ENCODE measurements at regions not wholly inside any gene's neighbourhood (a gene's known extent, or its start where the extent isn't known, plus 50 kb on each side); places are given as distances from the start of the nearest gene placed in this dataset.

DNA sequence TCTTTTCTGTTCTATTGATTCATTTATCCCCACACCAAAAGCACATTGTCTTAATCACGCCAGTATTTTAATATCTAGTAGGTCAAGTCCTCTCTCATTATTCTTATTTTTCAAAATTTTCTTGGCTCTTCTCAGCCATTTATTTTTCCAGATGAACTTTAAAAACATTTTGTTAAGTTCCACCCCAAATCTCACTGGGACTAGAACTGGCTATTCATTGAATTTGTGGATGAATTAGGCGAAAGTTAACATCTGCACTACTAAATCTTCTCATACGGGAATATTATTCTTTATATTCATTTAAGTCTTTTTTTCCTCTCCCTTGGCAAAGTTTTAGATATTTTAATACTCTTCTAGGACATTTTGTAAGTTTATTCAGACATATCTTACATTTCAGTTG, 295.2 kb upstream of the MGMT start:
- no peak for DNase-seq (ENCODE audit: low read depth)
- H3K4me3 ChIP-seq (ENCODE audit: low read length), result no peak overlapping the region
- TF ChIP-seq, protein P1, sequence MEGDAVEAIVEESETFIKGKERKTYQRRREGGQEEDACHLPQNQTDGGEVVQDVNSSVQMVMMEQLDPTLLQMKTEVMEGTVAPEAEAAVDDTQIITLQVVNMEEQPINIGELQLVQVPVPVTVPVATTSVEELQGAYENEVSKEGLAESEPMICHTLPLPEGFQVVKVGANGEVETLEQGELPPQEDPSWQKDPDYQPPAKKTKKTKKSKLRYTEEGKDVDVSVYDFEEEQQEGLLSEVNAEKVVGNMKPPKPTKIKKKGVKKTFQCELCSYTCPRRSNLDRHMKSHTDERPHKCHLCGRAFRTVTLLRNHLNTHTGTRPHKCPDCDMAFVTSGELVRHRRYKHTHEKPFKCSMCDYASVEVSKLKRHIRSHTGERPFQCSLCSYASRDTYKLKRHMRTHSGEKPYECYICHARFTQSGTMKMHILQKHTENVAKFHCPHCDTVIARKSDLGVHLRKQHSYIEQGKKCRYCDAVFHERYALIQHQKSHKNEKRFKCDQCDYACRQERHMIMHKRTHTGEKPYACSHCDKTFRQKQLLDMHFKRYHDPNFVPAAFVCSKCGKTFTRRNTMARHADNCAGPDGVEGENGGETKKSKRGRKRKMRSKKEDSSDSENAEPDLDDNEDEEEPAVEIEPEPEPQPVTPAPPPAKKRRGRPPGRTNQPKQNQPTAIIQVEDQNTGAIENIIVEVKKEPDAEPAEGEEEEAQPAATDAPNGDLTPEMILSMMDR (IDR thresholded peaks at IDR 0.05; ENCODE audit: insufficient read depth, low read depth, low read length, missing control alignments), result no peak

DNA sequence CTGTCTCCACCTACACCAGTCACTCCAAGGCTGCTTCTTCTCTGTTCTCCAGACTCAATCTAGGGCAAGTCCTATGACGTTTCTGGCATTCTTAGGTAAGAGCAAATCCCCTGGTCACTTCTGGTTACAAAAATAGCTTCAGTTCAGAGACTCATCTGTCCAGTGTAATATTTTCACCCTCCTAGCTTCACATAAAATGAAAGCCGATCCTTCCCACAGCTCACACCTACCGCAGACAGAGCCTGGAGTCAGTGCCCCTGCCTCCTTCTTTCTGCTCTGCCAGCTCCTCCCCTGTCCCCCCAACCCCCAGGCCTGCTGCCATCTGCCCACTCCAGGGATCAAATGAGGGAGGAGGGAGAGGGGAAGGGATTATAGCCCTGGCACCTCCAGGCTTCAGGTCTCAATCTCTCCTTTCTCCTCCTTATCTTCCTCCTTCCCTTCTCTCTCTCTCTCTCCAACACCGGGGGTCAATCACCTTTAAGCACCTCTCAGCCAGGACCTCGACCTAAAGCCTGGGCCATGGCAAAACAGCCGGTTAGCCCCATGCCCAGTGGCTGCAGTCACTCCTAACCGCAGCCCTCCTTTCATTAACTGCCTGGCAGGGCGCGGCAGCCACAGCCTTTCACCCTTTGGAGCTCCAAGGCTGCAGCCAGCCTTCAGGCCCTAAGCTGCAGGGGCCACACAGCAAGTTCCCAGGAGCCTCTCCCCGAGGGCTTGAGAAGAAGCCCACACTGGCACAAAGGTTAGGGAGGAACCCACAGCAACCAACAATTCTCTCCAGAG, 292.6 kb upstream of the MGMT start:
- TF ChIP-seq, protein P1 (IDR thresholded peaks at IDR 0.05; ENCODE audit: insufficient read depth, low read depth, low read length, missing control alignments), result no peak
- H3K4me3 ChIP-seq (ENCODE audit: low read length), result no peak overlapping the region
- no peak for DNase-seq (ENCODE audit: low read depth)

DNA sequence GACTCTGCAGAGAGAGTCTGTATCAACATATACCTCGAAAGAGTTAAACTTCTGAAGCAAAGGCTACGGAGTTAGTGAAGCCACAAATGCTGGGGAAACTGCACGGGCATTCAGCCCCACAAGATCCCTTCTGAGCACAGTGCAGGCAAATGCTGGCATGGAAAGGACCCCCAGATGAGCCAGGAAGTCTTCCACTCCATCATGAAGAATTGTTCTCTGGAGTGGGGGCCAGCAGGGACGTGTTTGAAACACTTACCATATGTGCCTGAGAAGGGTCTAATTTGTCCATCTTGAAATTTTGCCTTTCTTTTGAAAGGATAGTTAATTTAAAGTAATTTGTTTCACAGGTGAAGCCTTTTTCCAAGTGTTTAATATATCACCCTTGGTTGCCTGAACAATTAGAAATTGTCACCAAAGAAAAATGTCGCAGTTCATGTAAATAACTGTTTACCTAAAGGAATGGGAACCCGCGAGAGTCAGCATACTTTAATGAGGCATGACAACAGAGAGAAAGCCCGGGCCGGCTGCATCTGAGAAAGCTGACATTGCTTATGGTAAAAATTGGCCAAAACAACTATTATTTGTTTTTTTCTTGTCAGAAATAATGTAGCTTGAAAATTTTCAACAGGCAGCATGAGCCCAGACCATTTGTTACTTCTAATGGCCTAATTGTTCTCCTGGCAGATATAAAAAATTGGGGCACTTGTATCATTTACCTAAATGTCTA, 287.6 kb upstream of the MGMT start:
- TF ChIP-seq, protein P1 (IDR thresholded peaks at IDR 0.05; ENCODE audit: insufficient read depth, low read depth, low read length, missing control alignments), result no peak
- H3K4me3 ChIP-seq (ENCODE audit: low read length), result no peak overlapping the region
- no peak for DNase-seq (ENCODE audit: low read depth)

DNA sequence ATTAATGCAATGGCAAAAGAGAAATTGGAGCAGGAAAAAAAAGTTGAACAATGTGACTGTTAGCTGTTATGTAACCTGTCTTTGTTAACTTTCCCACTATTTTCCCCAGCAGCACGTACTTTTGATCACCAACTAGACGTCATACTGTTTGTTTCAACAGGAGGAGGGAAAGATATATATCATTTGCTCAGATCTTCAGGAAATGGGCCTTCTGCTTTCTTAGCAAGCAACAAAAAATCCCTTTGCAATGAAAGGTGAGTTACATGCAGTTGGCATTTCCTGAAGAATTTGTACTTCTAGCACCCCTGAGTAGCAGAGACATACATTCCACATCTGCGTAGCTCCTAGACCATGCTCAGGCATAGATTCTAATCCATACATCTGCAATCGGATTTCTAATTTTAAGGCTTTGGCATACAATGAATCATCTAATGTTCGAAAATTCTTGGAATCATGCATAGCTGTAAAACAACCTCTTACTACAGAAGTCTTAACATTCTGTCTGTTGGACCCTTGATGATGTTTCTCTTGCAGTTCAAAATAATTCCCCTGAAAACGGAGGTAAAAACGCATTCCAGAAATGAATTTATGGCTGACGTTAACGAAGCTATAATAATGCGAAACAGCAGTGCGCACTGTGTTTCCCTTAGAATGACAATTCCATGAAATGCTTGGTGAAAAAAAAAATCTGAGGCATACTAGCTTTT, 286.9 kb upstream of the MGMT start:
- no peak for DNase-seq (ENCODE audit: low read depth)
- no peak overlapping the region for H3K4me3 ChIP-seq (ENCODE audit: low read length)
- TF ChIP-seq, protein P1 (IDR thresholded peaks at IDR 0.05; ENCODE audit: insufficient read depth, low read depth, low read length, missing control alignments), result no peak

DNA sequence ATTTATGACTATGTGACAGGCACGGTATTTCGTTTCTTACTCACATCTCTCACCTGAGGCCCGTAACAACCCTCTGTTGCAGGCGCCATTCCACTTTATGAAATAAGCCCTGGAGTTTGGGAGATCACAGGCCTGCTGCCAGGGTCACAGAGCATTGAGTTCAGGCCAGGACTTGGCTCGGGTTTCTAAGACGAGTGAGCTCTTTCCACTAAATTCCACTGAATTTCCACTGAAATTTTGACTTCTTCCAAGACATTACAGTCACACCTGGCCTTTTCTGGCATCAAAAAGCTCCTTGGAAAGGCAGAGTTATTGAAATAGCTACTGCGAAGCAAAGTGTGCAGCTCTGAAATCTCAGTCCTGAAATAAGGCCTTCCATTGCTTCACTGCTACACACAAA, 282.8 kb upstream of the MGMT start:
- TF ChIP-seq, protein P1 (IDR thresholded peaks at IDR 0.05; ENCODE audit: insufficient read depth, low read depth, low read length, missing control alignments), result no peak
- no peak overlapping the region for H3K4me3 ChIP-seq (ENCODE audit: low read length)
- no peak for DNase-seq (ENCODE audit: low read depth)

DNA sequence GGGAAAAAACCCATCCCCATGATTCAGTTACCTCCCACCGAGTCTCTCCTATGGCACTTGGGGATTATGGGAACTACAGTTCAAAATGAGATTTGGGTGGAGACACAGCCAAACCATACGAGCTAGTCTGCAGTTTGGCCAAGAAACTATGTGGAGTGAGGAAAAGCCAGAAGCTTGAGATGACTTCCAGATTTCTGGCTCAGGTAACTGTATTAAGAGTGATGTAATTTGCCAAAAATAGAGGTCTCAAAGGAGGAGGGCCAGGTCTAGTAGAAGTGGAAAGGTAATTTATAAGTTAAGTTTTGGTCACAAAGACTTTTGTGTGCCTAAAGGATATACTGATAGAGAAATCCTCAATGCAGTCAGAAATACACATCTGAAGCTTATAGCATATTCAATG, 279.7 kb upstream of the MGMT start:
- no peak for DNase-seq (ENCODE audit: low read depth)
- TF ChIP-seq, protein P1 (IDR thresholded peaks at IDR 0.05; ENCODE audit: insufficient read depth, low read depth, low read length, missing control alignments), result no peak
- no peak overlapping the region for H3K4me3 ChIP-seq (ENCODE audit: low read length)

Data from epithelial cell of esophagus (primary cell).